ENCODE measurements at regions not wholly inside any gene's neighbourhood (a gene's known extent, or its start where the extent isn't known, plus 50 kb on each side); places are given as distances from the start of the nearest gene placed in this dataset.

- Histone ChIP-seq H2AFZ (ENCODE audit: low read depth, low read length) (no peak overlapping the region), H3K27me3 (ENCODE audit: control insufficient read depth in 2 of 2, insufficient read depth in 2 of 2, low read length in 2 of 2) (no peaks in the 10 kb centered on the region), H3K4me1 (ENCODE audit: control insufficient read depth, extremely low read depth, insufficient read depth, low read length) (no peaks in the 10 kb centered on the region), H4K20me1 (replicated peaks; ENCODE audit: control insufficient read depth, extremely low read depth, insufficient read depth, low read length) (no peaks in the 10 kb centered on the region), H3K9me1 (replicated peaks; ENCODE audit: control insufficient read depth, extremely low read depth, insufficient read depth, low read length) (no peaks in the 10 kb centered on the region), H3K9me3 (replicated peaks; ENCODE audit: control insufficient read depth, insufficient read depth, low read length) (no peaks in the 10 kb centered on the region), H3K36me3 (ENCODE audit: control insufficient read depth in 2 of 2, extremely low read depth in 1 of 2, insufficient read depth in 2 of 2, low read length in 2 of 2) (no peaks in the 10 kb centered on the region), H3K4me2 (ENCODE audit: insufficient read depth, low read length) (no peak overlapping the region), H3K4me3 (replicated peaks in 1 of 3; ENCODE audit: insufficient read depth in 1 of 3, low read depth in 1 of 3, low read length in 3 of 3) (no peak overlapping the region), H3K9ac (replicated peaks; ENCODE audit: extremely low read depth, insufficient read depth, low read length) (no peak overlapping the region), H3K79me2 (ENCODE audit: control insufficient read depth, insufficient read depth, low read length) (no peaks in the 10 kb centered on the region), H3K27ac (ENCODE audit: insufficient read depth, low read depth, low read length) (no peak overlapping the region)
- ChIA-PET CTCF (interaction anchor here (1.3 to 1.4 kb wide), 2 partner anchors 11 to 20 kb away, joined by 3 to 7 read pairs; no protein-coding TSS in a partner anchor), POLR2A (no interaction called here)
- BruUV-seq (replicated peaks), result no TSS peak
- DNase-seq (ENCODE audit: low read depth, low spot score), result no peak
- no peak for FAIRE-seq
- TF ChIP-seq GATA2 (IDR thresholded peaks at IDR 0.05; ENCODE audit: insufficient read depth, insufficient read length, low read depth, low read length), result no peak
- no peak for TF ChIP-seq MAX (IDR thresholded peaks at IDR 0.05; ENCODE audit: insufficient read depth, insufficient read length)
- no peak for TF ChIP-seq FOS (IDR thresholded peaks at IDR 0.05; ENCODE audit: borderline replicate concordance, insufficient read depth, low read length)
- TF ChIP-seq JUN (IDR thresholded peaks at IDR 0.05; ENCODE audit: borderline replicate concordance, insufficient read depth, insufficient read length, low read depth), result no peak
- TF ChIP-seq POLR2A (IDR thresholded peaks at IDR 0.05; ENCODE audit: low read depth, low read length), result no peak
- TF ChIP-seq, protein P1, sequence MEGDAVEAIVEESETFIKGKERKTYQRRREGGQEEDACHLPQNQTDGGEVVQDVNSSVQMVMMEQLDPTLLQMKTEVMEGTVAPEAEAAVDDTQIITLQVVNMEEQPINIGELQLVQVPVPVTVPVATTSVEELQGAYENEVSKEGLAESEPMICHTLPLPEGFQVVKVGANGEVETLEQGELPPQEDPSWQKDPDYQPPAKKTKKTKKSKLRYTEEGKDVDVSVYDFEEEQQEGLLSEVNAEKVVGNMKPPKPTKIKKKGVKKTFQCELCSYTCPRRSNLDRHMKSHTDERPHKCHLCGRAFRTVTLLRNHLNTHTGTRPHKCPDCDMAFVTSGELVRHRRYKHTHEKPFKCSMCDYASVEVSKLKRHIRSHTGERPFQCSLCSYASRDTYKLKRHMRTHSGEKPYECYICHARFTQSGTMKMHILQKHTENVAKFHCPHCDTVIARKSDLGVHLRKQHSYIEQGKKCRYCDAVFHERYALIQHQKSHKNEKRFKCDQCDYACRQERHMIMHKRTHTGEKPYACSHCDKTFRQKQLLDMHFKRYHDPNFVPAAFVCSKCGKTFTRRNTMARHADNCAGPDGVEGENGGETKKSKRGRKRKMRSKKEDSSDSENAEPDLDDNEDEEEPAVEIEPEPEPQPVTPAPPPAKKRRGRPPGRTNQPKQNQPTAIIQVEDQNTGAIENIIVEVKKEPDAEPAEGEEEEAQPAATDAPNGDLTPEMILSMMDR (IDR thresholded peaks at IDR 0.05; ENCODE audit: extremely low read depth in 1 of 2, insufficient read depth in 1 of 2, low read depth in 1 of 2, low read length in 2 of 2), result no peak
- TF ChIP-seq POLR2AphosphoS5 (IDR thresholded peaks at IDR 0.05; ENCODE audit: insufficient read depth, low read depth, low read length), result no peak
- no peak for TF ChIP-seq MYC (IDR thresholded peaks at IDR 0.05; ENCODE audit: low read depth, low read length)
- TF ChIP-seq EZH2 (IDR thresholded peaks at IDR 0.05; ENCODE audit: borderline replicate concordance, low read depth, low read length, severe bottlenecking), result no peak
- dilution Hi-C loops (cut with MboI; ENCODE audit: extremely low pct_ligation_motif_present, low sequenced_read_pairs), result no loop called here
- intact Hi-C loops (cut with micrococcal nuclease), result no loop called here
Measured at GRCh38 chr5:152335461-152335860, 69.6 kb downstream of the NMUR2 start.

All from endothelial cell of umbilical vein (primary cell).